Right forelimb (tissue), 1 donor: ENCODE measurements at regions not wholly inside any gene's neighbourhood (a gene's known extent, or its start where the extent isn't known, plus 50 kb on each side); places are given as distances from the start of the nearest gene placed in this dataset.

Experiments
- DNase-seq: peaks from one replicate; pipeline ENCODE4 v3.0.0-alpha.2; 2018

DNA sequence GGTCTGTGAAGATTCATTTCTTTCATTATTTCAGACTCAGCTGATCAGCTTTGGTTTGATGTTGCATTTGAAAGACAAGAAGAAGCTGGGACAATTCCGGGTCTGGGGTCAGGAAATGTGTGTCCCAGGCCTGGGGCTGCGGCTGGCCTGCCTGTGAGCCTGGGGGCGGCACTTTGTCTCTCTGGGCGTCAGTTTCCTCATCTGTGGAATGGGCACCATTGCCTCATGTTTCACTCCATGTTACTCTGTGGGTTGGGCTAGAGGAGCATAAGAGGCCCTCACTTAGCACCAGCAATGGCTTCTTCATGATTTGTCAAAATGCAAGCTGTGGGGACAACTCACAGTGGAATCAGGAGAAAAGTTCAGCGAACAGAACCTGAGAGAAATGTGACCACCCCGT, 570.1 kb downstream of the VRK1 start:
- no peak for DNase-seq

DNA sequence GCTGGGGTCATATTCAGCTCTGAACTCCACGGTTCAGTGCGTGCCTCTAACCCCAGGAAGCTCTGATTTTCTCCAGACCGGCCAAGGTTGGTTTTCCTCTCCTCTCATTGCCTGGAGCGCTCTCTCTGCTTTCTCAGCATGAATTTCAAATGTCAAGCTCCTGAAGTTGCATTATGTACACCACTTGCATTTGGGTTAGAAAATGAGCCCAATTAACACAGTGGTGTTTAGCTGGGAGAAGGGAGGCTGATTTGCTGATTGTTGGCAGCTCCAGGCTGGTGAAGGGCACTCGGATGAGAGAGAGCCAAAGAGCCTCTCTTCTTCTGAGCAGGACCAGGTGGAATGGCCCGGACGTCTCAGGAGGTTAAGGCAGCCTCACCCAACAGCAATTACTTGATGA, 570.9 kb downstream of the VRK1 start:
- no peak for DNase-seq

DNA sequence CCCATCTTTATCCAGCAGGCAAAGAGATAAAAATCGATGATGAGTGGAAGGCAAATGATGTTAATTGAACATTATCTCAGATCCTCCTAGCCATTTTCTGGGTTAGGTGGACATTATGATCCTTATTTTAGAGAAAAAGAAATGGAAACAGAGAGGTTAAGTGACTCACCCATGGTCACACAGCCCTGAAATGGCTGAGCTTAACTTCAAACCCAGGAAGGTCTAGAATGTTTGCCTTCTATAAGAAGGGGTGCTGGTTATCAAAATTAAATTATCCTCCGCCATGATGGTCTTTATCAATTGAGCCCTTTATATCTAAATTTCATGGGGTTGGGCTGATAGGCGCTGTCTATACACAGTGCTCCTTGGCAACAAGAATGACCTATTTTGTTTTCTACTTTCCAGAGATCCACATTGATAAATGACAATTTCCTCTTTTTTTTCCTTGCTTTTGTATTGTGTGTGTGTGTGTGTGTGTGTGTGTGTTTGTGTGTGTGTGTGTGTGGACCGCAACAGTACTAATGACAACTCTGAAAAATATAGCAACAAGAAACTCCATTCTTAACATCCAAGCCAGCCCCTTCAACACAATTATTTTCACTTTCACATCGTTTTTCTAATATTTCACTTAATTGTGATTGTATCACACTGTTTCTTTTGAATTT, 571.9 kb downstream of the VRK1 start:
- DNase-seq: no peak

DNA sequence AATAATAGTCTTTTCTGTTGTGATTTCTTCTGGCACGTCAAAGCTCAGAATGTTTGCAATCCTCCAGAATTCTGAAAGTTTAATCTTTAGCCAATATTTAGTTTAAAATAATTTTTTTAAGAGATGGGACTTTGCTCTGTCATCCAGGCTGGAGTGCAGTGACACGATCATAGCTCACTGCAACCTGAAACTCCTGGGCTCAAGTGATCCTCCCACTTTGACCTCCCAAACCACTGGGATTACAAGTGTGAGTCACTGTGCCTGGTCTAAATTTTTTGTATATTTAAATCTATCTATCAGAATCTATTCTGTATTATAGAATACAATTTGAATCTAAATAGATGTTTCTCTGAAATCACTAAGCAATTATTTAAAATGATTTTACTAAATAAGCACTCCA, 572.7 kb downstream of the VRK1 start:
- no peak for DNase-seq

DNA sequence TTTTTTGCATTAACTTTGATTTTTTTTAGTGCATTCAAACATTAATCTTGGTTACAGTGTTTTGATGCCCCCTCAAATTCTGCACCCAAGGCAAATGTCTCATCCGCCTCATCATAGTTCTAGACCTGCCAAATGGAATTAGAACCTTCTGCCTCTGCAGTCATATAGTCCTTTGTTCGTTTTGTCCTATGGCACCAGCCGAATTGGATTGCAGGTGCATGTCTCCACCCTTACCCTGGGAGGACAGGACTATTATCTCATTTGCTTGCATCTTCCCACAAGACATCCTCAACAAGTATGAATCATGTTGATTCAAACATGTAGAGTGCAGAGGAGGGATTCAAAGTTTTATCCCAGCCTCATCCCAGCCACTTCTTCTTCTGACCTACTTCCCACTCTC, 579.1 kb downstream of the VRK1 start:
- no peak for DNase-seq

DNA sequence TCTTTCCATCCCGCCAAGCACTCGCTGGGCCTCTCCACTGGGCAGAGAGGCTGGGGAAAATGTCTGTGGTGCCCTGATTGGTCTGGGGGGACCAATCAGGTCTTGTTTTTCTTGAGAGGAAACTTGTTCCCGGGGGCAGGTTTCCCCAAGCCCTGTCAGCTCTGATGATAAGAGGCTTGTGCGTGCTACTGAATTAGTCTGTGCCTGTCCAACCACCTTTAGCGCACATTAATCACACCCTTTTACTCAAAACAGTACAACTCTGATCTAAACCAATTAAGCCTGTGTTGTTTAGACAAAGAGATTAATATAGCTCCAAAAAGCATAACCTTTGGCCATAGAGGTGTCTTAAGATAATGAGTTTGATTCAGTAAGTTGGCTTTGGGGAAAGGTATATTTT, 580.4 kb downstream of the VRK1 start:
- no peak for DNase-seq

DNA sequence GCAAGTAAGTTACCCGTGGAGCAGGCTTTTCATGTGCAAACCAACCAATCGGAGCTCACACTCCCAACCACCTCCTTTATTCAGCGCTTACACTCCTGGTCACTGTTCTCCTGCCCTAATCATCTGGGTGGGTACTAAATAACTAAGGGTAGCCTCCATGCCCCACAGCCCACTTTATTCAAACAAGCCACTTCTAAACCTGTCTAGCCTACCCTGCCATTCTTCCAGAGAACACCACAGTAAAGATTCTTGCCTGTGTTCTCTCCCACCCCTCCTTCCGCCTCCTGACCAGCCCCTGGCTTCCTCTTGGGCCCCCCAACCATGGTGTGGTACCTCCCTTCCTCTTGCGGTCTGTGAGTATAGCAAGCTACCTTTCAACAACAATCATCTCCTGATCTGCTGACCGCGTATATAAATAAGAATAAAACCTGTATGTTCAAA, 581.9 kb downstream of the VRK1 start:
- no peak for DNase-seq

DNA sequence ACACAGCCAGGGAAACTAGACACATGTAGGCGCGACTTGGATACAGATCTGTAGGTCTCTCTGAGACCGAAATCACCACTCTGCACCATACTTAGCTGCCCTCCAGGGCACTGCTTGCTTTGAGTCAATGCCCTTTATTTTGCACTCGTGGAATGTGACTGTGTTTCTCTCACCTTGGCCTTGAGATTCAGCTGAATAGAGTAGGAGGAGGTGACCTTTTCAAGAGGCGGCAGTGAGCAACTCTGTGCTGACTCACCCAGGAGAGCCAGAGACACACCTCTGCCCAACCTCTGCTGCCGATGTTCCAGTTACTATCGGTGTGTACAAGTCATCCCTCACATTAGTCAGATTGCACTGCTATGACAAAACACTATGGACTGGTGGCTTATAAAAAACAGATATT, 583.4 kb downstream of the VRK1 start:
- no peak for DNase-seq

DNA sequence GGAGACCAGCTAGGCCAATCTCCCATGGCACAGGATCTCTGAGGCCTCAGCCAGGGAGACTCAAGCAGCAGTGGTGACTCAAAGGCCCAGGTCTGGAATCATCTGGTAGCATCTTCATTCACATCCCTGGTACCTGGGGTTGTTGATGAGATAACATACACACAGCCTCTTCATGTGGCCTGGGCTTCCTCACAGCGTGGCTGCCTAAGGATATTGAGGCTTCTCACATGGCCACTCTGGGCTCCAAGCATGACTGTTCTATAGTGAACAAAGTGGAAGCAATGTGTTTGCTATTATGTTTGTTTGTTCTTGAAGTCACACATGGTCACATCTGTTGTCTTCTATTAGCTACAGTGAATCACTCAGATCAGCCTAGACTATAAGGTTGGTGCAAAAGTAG, 584.1 kb downstream of the VRK1 start:
- DNase-seq: no peak

DNA sequence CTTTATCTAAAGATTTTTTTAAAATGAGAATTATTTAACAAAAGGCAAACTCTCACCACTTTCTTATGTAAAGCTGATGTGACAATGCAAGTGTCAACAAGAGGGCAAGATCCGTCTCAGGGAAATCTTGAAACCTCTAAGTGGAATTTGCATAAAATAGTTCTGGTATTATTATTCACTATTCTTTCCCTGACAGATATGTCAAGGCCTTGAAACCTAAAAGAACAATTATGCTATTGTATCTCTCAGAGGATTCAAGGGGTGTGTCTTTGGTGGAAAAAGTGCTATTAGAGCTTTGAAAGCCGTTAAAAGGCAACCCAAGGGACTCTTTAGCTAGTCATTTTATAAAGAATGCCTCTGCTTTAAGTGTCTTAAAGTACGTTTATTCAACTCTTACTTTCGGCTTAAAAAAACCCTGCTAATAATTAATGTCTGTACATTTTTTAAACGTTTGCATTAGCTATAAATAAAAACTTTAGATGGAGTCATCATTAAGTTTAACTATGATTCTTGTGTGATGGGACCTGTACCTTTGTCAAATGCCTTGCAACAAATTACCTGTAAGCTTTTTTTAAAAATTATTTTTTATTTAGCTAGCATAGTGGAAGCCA, 585.5 kb downstream of the VRK1 start:
- DNase-seq: no peak

DNA sequence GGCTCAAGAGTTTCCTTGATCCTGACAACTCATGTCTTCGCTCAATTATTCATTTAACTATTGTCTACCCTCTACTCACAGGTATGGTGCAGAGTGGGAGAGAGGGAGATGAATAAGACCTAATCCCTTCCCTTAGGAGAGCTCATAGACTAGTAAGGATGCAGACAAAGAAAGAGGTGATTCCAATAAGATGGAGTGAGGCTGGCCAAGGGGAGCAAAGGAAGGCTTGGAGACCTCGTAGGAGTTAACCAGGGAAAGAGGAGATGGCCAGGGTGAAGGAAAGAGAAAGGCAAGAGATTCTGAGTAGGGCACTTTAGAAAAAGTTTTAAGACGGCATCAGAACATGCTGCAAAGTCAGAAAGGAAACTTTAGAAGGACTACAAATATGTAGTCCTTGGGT, 588.5 kb downstream of the VRK1 start:
- DNase-seq: no peak

DNA sequence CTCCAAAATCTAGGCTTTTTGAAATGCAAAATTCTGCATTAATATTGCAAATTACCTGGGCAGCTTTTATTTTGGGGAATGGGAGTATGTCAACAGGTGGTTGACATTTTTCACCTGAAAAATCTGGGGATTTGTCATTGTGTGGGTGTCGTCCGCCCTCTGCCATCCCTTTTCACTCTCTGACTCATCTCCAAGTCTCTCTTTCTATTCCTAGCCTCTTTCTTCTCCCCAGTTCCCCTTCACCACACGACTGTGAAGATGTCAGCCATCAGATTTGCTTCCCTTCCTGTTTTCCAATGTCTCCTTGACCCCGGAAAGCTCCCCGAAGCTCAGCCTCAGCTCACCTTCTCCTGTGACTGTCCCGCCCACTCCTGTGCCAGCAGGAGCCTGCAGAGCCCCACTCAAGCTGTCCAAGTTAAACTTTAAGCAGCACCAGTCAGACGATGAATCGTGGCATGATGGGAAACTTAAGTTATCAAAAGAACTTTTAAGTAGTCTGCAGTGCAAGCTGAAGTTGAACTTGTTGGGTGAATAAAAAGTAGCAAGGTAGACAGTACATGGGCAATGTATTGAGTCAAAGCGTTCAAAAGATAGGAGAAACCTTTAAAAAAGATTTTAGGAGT, 590.2 kb downstream of the VRK1 start:
- DNase-seq: no peak

DNA sequence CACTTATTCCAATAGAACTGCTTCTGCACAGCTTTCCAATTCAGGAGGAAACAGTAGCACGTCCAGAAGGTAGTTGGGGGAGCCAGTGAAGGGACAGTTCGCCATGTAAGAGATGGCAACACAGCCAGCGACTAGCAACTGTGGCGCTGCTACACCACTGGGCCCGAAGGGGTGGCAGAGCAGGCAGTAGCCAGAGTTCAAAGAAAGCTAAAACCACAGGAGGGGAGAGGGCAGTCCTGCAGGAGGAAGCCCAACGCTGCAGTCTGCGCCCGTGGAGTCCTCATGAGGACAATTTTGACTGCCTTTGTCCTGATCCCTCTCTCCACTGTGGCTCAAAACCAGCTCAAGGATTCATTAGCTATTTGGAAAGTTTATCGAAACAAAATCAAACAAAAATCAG, 591.2 kb downstream of the VRK1 start:
- DNase-seq: no peak

DNA sequence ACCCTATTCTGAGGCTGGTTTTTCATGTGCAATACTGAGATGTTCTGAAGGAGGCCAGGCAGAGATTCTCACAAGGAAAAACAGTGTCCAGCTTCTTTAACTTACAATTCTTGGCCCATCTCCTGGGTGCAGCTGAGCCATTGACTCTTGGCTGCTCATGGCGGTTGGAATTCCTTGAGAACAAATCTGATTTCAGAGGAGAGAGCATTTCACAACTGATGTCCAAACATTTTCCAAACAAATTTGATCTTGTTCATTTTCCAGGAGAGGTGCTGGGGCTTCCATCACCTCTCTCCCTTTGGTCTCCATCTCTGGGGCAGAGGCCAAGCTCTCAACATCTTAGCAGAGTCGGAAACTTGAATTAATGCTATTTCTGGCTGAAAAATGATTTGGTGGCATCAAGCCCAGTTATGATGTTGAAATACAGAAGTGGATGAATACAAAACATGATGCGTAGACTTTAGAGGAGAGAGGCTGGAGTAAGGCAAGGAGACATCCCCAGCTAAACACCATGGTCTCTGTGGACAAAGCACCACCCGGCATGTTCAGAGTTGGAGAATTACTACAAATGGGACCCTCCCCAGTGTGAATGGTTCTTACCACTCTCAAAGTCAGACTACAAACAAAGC, 593.0 kb downstream of the VRK1 start:
- DNase-seq: peak; percentile 60

DNA sequence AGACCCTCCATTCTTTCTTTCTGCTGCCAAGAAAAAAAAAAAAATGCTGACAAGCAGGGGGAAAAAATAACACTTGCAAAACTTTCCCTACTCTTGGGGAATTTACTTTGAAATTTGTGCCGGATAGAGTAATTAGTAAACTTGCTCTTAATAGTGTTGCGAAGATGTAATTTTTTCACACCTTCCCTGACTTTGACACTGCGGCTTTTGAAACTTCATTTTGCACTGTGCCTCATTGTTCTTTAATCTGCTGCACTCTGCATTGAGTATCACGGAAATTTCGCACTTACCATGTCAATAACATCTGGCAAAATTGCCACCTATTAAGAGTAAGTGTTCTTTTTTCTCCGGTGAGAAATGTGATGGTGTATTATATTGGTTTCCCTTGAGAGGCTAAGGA, 596.1 kb downstream of the VRK1 start:
- DNase-seq: no peak

DNA sequence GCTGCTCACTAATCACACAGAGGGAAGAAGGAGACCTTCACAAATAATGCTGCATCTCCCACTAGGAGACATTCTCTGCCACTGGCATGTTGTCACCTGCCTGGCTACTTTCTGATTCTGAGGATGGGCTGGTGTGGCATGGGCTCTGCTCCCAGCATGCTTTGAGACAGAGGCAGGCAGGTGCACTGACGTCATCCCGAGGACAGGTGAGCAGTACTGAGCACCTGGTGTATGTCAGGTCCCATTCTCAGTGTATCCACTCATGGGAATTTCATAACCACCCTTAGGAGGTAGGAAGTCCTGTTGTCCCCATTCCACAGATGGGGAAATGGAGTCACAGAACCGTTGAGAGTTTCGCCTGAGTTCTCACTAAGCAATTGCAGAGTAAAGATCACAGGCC, 597.9 kb downstream of the VRK1 start:
- DNase-seq: no peak

DNA sequence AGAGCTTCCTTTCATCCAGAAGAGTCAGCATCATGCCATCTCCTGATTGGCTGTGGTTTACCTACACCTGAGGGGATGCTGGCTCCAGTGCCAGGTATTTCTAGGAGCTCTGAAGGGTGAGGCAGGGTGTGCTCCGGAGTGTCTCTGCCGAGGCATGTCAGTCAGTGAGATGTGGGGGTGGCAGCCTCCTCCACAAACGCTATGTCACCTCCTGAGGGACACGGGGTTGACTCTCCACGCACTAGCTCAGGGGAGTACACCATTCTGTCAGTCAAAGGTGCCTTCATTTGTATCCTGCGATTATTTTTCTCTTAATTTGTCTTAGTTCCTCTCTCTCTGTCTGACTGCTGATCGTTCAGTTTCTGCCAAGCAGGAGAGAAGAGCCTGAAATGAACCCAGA, 604.5 kb downstream of the VRK1 start:
- DNase-seq: no peak

DNA sequence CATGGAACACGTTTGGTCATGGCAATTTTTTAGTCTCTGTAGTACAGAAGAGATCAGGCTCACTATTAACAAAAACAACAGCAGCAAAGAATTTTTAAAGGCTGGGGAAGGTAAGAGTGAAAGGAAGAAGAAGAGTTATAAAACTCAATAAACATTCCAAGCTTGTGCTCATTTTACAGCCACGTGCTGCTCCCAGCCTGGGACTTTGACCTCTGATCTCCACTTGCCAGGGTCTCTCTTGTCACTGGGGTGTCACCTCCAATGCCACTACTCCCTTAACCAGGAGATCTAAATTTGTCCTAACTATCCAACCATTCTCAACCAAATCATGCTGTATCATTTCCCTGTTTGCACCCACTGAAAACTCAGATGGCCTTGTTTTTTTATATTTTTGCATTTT, 605.1 kb downstream of the VRK1 start:
- DNase-seq: no peak

DNA sequence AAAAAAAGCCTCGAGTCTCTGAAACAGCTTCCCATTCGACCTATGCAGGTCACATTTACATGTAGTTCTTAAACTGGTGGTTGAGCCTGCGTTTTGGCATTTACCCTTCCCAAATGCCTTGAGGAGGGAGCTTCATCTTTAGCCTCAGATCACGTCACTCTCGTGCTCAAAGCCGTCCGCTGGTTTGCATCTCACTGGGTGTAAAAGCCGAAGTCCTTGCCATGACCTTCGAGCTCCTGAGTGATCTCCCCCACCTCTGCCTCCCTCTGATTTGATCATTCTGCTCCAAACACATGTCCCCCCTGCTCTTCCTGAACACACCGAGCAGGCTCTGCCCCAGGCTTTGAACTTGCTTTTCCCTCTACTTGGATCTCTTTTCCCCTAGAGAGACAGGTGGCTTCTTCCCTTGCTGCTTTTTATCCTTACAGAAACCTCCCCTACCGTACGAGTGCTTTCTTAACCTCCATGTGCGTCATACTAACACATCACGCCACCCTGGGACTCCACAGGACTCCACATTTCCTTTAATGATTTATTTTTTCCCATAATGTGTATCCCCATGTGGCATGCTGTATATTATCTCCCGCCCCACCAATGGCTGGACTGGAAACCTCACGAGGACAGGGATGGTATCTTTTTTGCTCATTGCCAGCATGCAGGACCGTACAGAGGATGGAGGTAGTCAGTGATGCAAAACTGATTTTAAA, 610.7 kb downstream of the VRK1 start:
- DNase-seq: no peak

DNA sequence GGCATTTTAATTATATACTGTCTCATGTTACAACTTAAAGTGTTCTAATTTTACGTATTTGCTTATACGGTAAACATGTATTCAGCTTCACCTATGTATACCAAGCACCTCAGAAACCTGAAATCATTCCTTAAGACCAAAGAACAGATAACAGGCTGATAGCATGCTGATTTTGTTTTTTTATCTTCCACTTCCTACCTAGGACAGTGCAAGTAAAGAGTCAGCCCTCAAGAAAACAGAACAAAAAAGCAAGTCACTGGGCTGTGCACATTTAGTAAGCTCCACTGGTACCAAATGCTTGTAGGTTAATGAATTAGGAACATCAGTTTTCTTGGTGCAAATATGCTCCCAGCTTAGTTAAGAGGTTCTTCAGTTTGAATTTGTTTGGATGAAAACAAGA, 611.3 kb downstream of the VRK1 start:
- no peak for DNase-seq

DNA sequence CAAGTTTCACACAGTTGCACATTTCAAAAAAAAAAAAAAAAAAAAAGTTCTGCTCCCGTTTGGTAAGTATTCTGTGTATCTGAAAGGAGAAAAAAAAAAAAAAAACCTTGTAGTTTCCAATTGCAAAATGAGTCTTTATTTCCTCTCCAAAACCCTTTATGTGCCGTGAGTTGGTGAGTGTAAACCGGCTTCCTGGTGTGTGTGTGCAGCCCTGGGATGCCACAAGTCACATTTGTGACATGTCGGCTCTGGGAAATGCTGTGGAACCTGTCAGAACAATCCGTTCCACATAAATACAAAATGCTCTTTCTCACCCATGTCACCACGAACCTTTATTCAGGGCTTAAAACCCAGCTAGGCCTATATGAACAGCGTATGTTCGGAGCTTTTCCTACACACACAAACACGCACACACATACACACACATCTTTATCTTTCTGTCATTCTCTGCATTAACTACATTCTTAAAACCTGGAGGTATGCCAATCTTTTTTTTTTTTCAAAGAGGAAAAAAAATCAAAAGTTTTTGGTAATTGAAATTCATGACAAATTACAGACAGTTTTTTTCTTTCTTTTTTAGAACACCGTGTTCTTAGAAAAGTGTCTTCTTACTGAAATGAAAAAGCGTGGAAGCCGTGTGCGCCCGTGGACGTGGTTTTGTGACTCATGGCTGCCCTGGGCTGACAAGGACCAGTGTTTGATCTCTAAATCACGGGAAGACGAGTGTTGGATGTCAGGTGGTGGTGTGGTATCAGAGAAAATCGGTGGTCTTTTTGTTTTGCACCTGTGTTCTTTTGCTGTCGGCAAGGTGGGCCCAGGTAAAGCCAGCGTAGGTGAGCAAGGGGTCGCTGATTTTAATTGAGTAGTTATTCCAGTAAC, 612.0 kb downstream of the VRK1 start:
- DNase-seq: no peak
